ENCODE measurements at regions not wholly inside any gene's neighbourhood (a gene's known extent, or its start where the extent isn't known, plus 50 kb on each side); places are given as distances from the start of the nearest gene placed in this dataset.

- no peak overlapping the region for H3K9ac ChIP-seq (ENCODE audit: low read depth, low read length)
- peaks cover 8% of the 10 kb centered on the region for H3K4me1 ChIP-seq (ENCODE audit: control insufficient read depth, insufficient read depth, low read length)
- H3K27ac ChIP-seq (ENCODE audit: low read depth, low read length): no peak overlapping the region
- H3K27me3 ChIP-seq (ENCODE audit: control insufficient read depth, insufficient read depth, low read length): no peaks in the 10 kb centered on the region
- no peak overlapping the region for H3K4me3 ChIP-seq (ENCODE audit: low read depth, low read length)
- peaks cover 10% of the 10 kb centered on the region; the same call in 1 of the 2 replicates for H3K36me3 ChIP-seq (ENCODE audit: control insufficient read depth, insufficient read depth, low read length)
- no peaks in the 10 kb centered on the region for H3K9me3 ChIP-seq (ENCODE audit: control insufficient read depth, insufficient read depth, low read length)
Measured at GRCh38 chr11:92843455-92843854, 126.0 kb upstream of the MTNR1B start.

DNA sequence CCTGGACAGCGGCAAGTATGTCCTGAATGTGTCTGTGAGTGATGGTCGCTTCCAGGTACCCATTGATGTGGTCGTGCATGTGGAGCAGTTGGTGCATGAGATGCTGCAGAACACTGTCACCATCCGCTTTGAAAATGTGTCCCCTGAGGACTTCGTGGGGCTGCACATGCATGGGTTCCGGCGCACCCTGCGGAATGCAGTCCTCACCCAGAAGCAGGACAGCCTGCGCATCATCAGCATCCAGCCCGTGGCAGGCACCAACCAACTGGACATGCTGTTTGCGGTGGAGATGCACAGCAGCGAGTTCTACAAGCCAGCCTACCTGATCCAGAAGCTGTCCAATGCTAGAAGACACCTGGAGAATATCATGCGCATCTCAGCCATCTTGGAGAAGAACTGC, 125.3 kb upstream of the MTNR1B start:
- Histone ChIP-seq H3K27ac (ENCODE audit: low read depth, low read length) (no peak overlapping the region), H3K4me1 (ENCODE audit: control insufficient read depth, insufficient read depth, low read length) (peaks cover under 1% of the 10 kb centered on the region), H3K4me3 (ENCODE audit: low read depth, low read length) (no peak overlapping the region), H3K27me3 (ENCODE audit: control insufficient read depth, insufficient read depth, low read length) (no peaks in the 10 kb centered on the region), H3K9me3 (ENCODE audit: control insufficient read depth, insufficient read depth, low read length) (no peaks in the 10 kb centered on the region), H3K9ac (ENCODE audit: low read depth, low read length) (no peak overlapping the region), H3K36me3 (ENCODE audit: control insufficient read depth, insufficient read depth, low read length) (peaks cover 10% of the 10 kb centered on the region; the same call in 1 of the 2 replicates)

DNA sequence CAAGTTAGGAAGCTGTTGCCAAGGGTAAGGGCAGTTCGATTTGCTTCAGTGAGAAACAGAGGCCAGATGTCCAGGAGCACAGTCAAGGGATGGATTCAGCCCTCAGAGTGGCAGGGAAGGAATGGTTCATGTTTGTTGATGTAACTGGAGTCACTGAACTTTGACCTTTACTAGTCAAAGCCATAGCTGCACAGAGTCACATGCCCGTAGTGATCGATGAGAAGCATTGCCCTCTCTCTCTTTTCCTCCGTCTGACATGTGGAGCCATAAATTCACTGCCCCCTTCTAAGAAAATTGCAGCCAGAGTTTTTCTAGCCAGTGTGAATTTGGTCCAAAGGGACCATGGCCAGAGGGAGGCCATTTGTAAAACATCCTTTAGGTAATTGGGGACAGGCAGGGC, 124.1 kb upstream of the MTNR1B start:
- no peak overlapping the region for H3K9ac ChIP-seq (ENCODE audit: low read depth, low read length)
- H3K9me3 ChIP-seq (ENCODE audit: control insufficient read depth, insufficient read depth, low read length): no peaks in the 10 kb centered on the region
- no peaks in the 10 kb centered on the region for H3K4me1 ChIP-seq (ENCODE audit: control insufficient read depth, insufficient read depth, low read length)
- H3K36me3 ChIP-seq (ENCODE audit: control insufficient read depth, insufficient read depth, low read length): peaks cover 10% of the 10 kb centered on the region; the same call in 1 of the 2 replicates
- no peak overlapping the region for H3K27ac ChIP-seq (ENCODE audit: low read depth, low read length)
- H3K4me3 ChIP-seq (ENCODE audit: low read depth, low read length): no peak overlapping the region
- H3K27me3 ChIP-seq (ENCODE audit: control insufficient read depth, insufficient read depth, low read length): no peaks in the 10 kb centered on the region

GRCh38 chr11:92845805-92846204, 123.6 kb upstream of the MTNR1B start:
- H3K4me3 ChIP-seq (ENCODE audit: low read depth, low read length): no peak overlapping the region
- H3K9ac ChIP-seq (ENCODE audit: low read depth, low read length): no peak overlapping the region
- H3K27me3 ChIP-seq (ENCODE audit: control insufficient read depth, insufficient read depth, low read length): no peaks in the 10 kb centered on the region
- H3K4me1 ChIP-seq (ENCODE audit: control insufficient read depth, insufficient read depth, low read length): no peaks in the 10 kb centered on the region
- peaks cover 10% of the 10 kb centered on the region; the same call in 1 of the 2 replicates for H3K36me3 ChIP-seq (ENCODE audit: control insufficient read depth, insufficient read depth, low read length)
- no peaks in the 10 kb centered on the region for H3K9me3 ChIP-seq (ENCODE audit: control insufficient read depth, insufficient read depth, low read length)
- no peak overlapping the region for H3K27ac ChIP-seq (ENCODE audit: low read depth, low read length)

DNA sequence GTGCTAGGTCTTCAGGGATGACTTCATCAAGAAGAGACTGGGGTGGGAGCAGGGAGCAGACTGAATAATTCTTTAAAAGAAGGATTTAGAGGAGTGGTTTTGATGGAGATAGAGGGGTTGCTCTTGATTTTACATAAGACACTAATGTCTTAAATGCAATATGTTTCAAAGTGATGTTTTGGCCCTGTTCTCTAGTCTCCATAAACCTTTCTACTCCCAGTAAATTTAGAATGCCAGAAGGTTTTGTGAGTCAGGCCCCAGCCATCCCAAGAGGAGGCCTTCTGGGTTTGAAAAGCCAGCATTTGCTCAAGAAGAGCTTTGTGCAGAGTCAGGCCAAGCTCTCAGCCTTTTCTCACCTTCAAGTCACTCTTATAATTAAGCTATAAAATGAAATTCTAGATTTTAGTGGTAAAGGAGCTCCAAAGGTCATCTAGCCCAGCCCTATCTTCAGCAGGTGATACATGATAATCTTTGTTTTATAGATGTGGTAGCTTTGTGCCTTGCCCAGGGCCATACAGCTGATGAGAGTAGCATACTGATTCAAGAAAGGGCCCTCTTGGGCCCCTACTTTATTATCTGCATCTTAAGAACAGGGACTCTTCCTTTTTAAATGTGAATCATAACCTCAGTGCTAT, 122.8 kb upstream of the MTNR1B start:
- no peaks in the 10 kb centered on the region for H3K4me1 ChIP-seq (ENCODE audit: control insufficient read depth, insufficient read depth, low read length)
- H3K4me3 ChIP-seq (ENCODE audit: low read depth, low read length): no peak overlapping the region
- no peak overlapping the region for H3K27ac ChIP-seq (ENCODE audit: low read depth, low read length)
- H3K27me3 ChIP-seq (ENCODE audit: control insufficient read depth, insufficient read depth, low read length): no peaks in the 10 kb centered on the region
- H3K36me3 ChIP-seq (ENCODE audit: control insufficient read depth, insufficient read depth, low read length): peaks cover 10% of the 10 kb centered on the region; the same call in 1 of the 2 replicates
- no peaks in the 10 kb centered on the region for H3K9me3 ChIP-seq (ENCODE audit: control insufficient read depth, insufficient read depth, low read length)
- H3K9ac ChIP-seq (ENCODE audit: low read depth, low read length): no peak overlapping the region

DNA sequence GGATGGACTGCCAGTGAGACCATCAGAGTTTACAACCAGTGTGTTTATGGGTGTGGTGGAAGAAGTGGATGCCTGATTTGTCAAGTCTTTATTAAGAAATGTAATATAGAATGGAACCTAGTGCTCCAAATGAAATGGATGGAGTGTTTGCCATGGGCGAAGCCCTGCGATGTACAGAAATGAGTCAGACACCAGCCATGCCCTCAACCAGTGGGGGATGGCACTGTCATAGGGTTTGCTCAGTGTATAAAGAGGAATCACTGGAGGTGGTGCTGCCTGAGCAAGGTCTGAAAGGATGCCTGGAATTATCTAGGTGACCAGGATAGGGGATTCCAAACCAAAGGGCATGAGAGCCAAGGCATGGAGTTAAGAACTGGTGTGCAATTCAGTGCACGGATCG, 120.9 kb upstream of the MTNR1B start:
- no peak overlapping the region for H3K4me3 ChIP-seq (ENCODE audit: low read depth, low read length)

GRCh38 chr11:92850296-92850826, 119.1 kb upstream of the MTNR1B start:
- no peaks in the 10 kb centered on the region for H3K36me3 ChIP-seq (ENCODE audit: control insufficient read depth, insufficient read depth, low read length)
- H3K9me3 ChIP-seq (ENCODE audit: control insufficient read depth, insufficient read depth, low read length): no peaks in the 10 kb centered on the region
- no peak overlapping the region for H3K27ac ChIP-seq (ENCODE audit: low read depth, low read length)
- H3K4me3 ChIP-seq (ENCODE audit: low read depth, low read length): no peak overlapping the region
- no peaks in the 10 kb centered on the region for H3K4me1 ChIP-seq (ENCODE audit: control insufficient read depth, insufficient read depth, low read length)
- H3K27me3 ChIP-seq (ENCODE audit: control insufficient read depth, insufficient read depth, low read length): no peaks in the 10 kb centered on the region
- no peak overlapping the region for H3K9ac ChIP-seq (ENCODE audit: low read depth, low read length)

More for the DNA sequence above, 120.9 kb upstream of the MTNR1B start:
- H3K9ac ChIP-seq (ENCODE audit: low read depth, low read length): no peak overlapping the region
- H3K36me3 ChIP-seq (ENCODE audit: control insufficient read depth, insufficient read depth, low read length): peaks cover 10% of the 10 kb centered on the region; the same call in 1 of the 2 replicates
- H3K27ac ChIP-seq (ENCODE audit: low read depth, low read length): no peak overlapping the region
- no peaks in the 10 kb centered on the region for H3K27me3 ChIP-seq (ENCODE audit: control insufficient read depth, insufficient read depth, low read length)
- no peaks in the 10 kb centered on the region for H3K4me1 ChIP-seq (ENCODE audit: control insufficient read depth, insufficient read depth, low read length)
- no peaks in the 10 kb centered on the region for H3K9me3 ChIP-seq (ENCODE audit: control insufficient read depth, insufficient read depth, low read length)

DNA sequence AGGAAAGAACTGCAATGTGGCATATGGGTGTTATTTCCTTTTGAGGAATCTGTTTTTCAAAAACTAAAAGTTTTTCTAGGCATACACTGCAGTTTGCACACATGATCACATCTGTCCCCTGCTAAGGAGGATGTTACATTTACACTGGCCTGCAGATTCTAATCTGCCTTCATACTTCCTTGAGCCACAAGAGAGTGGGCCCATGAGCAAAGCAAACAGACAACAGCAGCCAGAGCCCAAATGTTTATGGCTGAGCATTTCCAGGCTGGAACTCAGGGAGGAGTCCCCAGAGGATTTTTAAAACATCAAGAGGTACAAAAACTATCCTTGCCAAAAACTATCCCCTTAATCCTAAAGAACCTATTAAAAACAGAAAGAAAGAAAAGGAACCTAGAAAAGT, 117.2 kb upstream of the MTNR1B start:
- Histone ChIP-seq H3K36me3 (ENCODE audit: control insufficient read depth, insufficient read depth, low read length) (no peaks in the 10 kb centered on the region), H3K4me1 (ENCODE audit: control insufficient read depth, insufficient read depth, low read length) (no peaks in the 10 kb centered on the region), H3K9me3 (ENCODE audit: control insufficient read depth, insufficient read depth, low read length) (no peaks in the 10 kb centered on the region), H3K4me3 (ENCODE audit: low read depth, low read length) (no peak overlapping the region), H3K9ac (ENCODE audit: low read depth, low read length) (no peak overlapping the region), H3K27ac (ENCODE audit: low read depth, low read length) (no peak overlapping the region), H3K27me3 (ENCODE audit: control insufficient read depth, insufficient read depth, low read length) (no peaks in the 10 kb centered on the region)

- Histone ChIP-seq H3K27ac (ENCODE audit: low read depth, low read length) (no peak overlapping the region), H3K9ac (ENCODE audit: low read depth, low read length) (no peak overlapping the region), H3K27me3 (ENCODE audit: control insufficient read depth, insufficient read depth, low read length) (no peaks in the 10 kb centered on the region), H3K4me3 (ENCODE audit: low read depth, low read length) (no peak overlapping the region), H3K36me3 (ENCODE audit: control insufficient read depth, insufficient read depth, low read length) (no peaks in the 10 kb centered on the region), H3K9me3 (ENCODE audit: control insufficient read depth, insufficient read depth, low read length) (no peaks in the 10 kb centered on the region), H3K4me1 (ENCODE audit: control insufficient read depth, insufficient read depth, low read length) (no peaks in the 10 kb centered on the region)
Measured at GRCh38 chr11:92852946-92853345, 116.5 kb upstream of the MTNR1B start.

GRCh38 chr11:92854162-92854561, 115.3 kb upstream of the MTNR1B start:
- no peaks in the 10 kb centered on the region for H3K9me3 ChIP-seq (ENCODE audit: control insufficient read depth, insufficient read depth, low read length)
- H3K36me3 ChIP-seq (ENCODE audit: control insufficient read depth, insufficient read depth, low read length): no peaks in the 10 kb centered on the region
- H3K4me3 ChIP-seq (ENCODE audit: low read depth, low read length): no peak overlapping the region
- no peak overlapping the region for H3K27ac ChIP-seq (ENCODE audit: low read depth, low read length)
- H3K4me1 ChIP-seq (ENCODE audit: control insufficient read depth, insufficient read depth, low read length): no peaks in the 10 kb centered on the region
- no peak overlapping the region for H3K9ac ChIP-seq (ENCODE audit: low read depth, low read length)
- H3K27me3 ChIP-seq (ENCODE audit: control insufficient read depth, insufficient read depth, low read length): no peaks in the 10 kb centered on the region

DNA sequence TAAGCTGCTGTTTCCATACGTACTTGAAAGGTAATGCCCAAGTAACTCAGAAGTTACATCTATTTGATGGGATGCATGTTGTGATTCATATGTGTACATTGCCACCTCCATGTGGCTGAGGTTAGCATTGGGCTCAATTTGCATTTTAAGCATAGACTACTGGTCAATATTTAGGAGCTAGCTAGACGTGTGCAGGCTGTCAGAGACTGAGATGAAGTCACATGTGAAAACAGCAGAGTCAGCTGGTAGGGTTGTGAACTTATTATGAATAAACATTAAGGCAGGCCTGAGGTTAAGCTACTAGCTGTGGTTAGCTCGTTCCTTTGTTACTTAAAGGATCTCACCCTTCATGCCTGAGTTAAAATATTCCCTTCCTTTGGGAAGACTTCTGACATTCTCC, 114.5 kb upstream of the MTNR1B start:
- H3K4me1 ChIP-seq (ENCODE audit: control insufficient read depth, insufficient read depth, low read length): no peaks in the 10 kb centered on the region
- H3K36me3 ChIP-seq (ENCODE audit: control insufficient read depth, insufficient read depth, low read length): no peaks in the 10 kb centered on the region
- no peaks in the 10 kb centered on the region for H3K27me3 ChIP-seq (ENCODE audit: control insufficient read depth, insufficient read depth, low read length)
- H3K27ac ChIP-seq (ENCODE audit: low read depth, low read length): no peak overlapping the region
- no peak overlapping the region for H3K4me3 ChIP-seq (ENCODE audit: low read depth, low read length)
- H3K9ac ChIP-seq (ENCODE audit: low read depth, low read length): no peak overlapping the region
- H3K9me3 ChIP-seq (ENCODE audit: control insufficient read depth, insufficient read depth, low read length): no peaks in the 10 kb centered on the region
